Naive thymus-derived CD8-positive, alpha-beta T cell (primary cell): ENCODE measurements at regions not wholly inside any gene's neighbourhood (a gene's known extent, or its start where the extent isn't known, plus 50 kb on each side); places are given as distances from the start of the nearest gene placed in this dataset.
A peak's percentile ranks its signal among the peaks of the same experiment; 100 is the strongest.
"Not testable (repeated sequence)": the region's sequence is repeated elsewhere in the genome, so short reads cannot be mapped to it uniquely, and the experiment has no call there.

Experiments
- ATAC-seq, 2 donors: fragments of 150-1000 bp; cut with Tn5 transposase in 1 of 2; sonication (Bioruptor Pico), chemical (Tn5 transposase) in 1 of 2; 1 replicate in 1 of 2; 2 replicates in 1 of 2; pipeline ENCODE4 v1.10.0; 2021; ENCODE audit warnings: mild to moderate bottlenecking in 2 of 2, moderate library complexity in 2 of 2
- POLR2A ChIA-PET: fragments of 350-600 bp; sonication (Branson Sonifier 250); formaldehyde crosslinking; loops from one replicate; lab custom pipeline; 2021; ENCODE audit warnings: antibody characterized with exemption; lab: Charles Lee
- DNase-seq, 10 donors: peaks; one replicate each; pipeline versions ENCODE4 v3.0.0 to v3.0.0-alpha.2; 2020 to 2022
- H3K27ac Mint-ChIP-seq, 10 donors: one replicate each; pipeline ENCODE4 v1.8.0; 2020 to 2022; ENCODE audit warnings: mild to moderate bottlenecking in 10 of 10, mixed read lengths in 10 of 10, moderate library complexity in 4 of 10, inconsistent platforms in 1 of 10
- H3K27me3 Mint-ChIP-seq, 5 donors: one replicate each; pipeline ENCODE4 v1.8.0; 2021 to 2022; ENCODE audit warnings: mixed read lengths in 5 of 5
- H3K36me3 Mint-ChIP-seq, 3 donors: one replicate each; pipeline ENCODE4 v1.8.0; 2020 to 2022; ENCODE audit warnings: mixed read lengths in 3 of 3, mild to moderate bottlenecking in 2 of 3, inconsistent platforms in 1 of 3
- H3K4me1 Mint-ChIP-seq, 4 donors: one replicate each; pipeline ENCODE4 v1.8.0; 2021 to 2022; ENCODE audit warnings: mixed read lengths in 4 of 4
- H3K4me3 Mint-ChIP-seq, 10 donors: one replicate each; pipeline ENCODE4 v1.8.0; 2020 to 2022; ENCODE audit warnings: mild to moderate bottlenecking in 10 of 10, mixed read lengths in 10 of 10, moderate library complexity in 6 of 10, inconsistent platforms in 1 of 10
- H3K9me3 Mint-ChIP-seq, 9 donors: one replicate each; pipeline ENCODE4 v1.8.0; 2020 to 2022; ENCODE audit warnings: mixed read lengths in 9 of 9, mild to moderate bottlenecking in 3 of 9, inconsistent platforms in 1 of 9, moderate library complexity in 1 of 9

DNA sequence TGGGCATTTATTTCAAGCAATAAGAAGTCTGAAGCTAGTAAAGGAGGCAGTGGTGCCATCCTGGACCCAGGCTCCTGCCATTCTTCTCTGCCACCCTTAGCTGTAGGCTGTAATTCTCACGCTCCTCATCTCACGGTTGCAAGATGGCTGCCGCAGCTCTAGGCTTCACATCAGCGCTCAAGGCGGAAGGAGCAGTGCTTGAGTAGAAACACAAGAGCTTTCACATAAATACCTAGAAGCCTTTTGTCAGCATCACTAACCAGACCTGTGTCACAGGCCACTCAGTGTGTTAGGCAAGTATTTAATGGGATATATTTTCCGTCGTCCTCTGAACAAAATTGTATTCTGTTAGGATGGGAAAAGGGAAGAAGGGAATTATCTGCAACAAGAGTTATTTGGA, 118.9 kb upstream of the KLF14 start:
- ATAC-seq (no peak), DNase-seq (no peak)
- no peak overlapping the region for H3K27ac Mint-ChIP-seq
- no peaks in the 10 kb centered on the region for H3K4me1 Mint-ChIP-seq
- H3K27me3 Mint-ChIP-seq = no peaks in the 10 kb centered on the region
- H3K36me3 Mint-ChIP-seq = peaks cover 25 to 49% (median 28%) of the 10 kb centered on the region in 3 donors
- no peak overlapping the region for H3K4me3 Mint-ChIP-seq
- H3K9me3 Mint-ChIP-seq = peaks cover 8 to 30% (median 19%) of the 10 kb centered on the region in 9 donors
- POLR2A ChIA-PET = no interaction called here

DNA sequence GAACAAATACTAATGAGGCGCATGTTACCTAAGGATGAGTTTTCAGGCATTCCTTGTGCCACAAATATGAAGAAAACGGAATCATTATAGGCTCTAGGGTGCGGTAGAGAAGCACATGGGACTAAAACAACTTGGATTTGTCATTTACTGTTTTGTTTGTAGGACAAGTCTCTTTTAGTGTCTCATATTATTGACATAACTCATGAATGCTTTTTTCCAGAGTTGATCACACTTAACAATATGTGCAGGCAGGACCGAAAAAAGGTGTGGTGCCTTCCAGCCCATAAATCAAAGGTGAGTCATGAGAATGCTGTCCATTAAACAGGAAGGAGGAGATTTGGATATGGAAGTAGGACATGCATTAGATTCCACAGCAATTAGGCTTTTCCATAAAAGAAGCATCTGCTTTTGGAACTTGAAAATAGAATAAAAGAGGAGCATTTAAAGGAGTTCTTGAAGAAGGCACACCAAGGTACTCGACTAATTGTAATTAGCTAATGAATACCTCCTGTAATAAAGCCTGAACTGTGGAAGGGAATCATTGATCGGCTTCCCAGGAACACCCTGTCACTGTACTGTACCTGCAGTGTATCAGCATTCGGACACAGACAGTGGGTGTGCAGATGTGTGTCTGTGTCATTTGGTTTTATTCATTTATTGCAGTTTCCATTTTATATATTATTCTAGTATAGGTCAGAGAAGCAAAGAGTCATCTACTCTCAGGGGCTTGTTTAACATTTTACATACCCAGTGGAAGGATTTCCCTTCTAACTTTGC, 119.7 kb upstream of the KLF14 start:
- POLR2A ChIA-PET = no interaction called here
- H3K27me3 Mint-ChIP-seq = no peaks in the 10 kb centered on the region
- H3K9me3 Mint-ChIP-seq = peaks cover 14 to 38% (median 27%) of the 10 kb centered on the region in 9 donors
- DNase-seq = no peak
- no peak overlapping the region for H3K4me3 Mint-ChIP-seq
- H3K4me1 Mint-ChIP-seq = no peaks in the 10 kb centered on the region
- peaks cover 33 to 57% (median 35%) of the 10 kb centered on the region in 3 donors for H3K36me3 Mint-ChIP-seq
- H3K27ac Mint-ChIP-seq = no peak overlapping the region
- ATAC-seq = no peak

DNA sequence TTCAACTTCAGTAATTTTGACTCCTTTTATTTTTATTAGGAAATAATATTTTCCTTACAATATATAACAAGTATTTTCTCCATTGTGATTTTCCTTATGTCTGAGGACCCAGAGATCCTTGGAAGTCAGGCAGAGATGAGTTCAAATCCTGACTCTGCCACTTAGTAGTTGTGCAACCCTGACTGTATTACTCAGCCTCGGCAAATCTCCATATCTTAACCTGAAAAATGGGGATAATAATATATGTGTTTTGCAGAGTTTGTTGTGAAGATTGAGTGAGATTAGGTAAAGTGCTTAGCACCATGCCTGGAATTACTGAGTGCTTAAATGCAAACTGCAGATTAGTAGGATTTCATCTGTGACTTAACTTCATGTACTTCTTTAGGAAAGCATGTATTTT, 120.5 kb upstream of the KLF14 start:
- ATAC-seq = no peak
- Mint-ChIP-seq H3K4me3 (no peak overlapping the region), H3K27ac (no peak overlapping the region), H3K36me3 (peaks cover 41 to 65% (median 43%) of the 10 kb centered on the region in 3 donors), H3K27me3 (no peaks in the 10 kb centered on the region), H3K9me3 (peaks cover 14 to 46% (median 35%) of the 10 kb centered on the region in 9 donors), H3K4me1 (no peaks in the 10 kb centered on the region)
- no peak for DNase-seq
- POLR2A ChIA-PET = no interaction called here

DNA sequence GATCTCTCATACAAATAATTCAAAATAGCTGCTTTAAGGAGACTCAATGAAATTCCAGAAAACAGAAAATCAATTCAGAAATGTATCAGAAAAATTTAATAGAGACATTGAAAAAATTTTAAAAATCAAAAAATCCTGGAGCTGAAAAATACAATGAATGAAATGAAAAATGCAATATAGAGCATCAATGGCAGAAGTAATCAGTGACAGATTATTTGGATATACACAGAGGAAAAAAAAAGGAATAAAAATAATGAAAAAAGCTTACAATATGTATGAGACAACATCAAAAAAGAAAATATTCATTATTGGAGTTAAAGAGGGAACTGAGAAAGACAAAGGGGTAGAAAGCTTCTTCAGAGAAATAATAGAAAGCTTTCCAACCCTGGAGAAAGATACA, 122.9 kb upstream of the KLF14 start:
- peaks cover 16 to 70% (median 59%) of the 10 kb centered on the region in 9 donors for H3K9me3 Mint-ChIP-seq
- H3K27me3 Mint-ChIP-seq = no peaks in the 10 kb centered on the region
- H3K4me1 Mint-ChIP-seq = no peaks in the 10 kb centered on the region
- H3K4me3 Mint-ChIP-seq = no peak overlapping the region
- POLR2A ChIA-PET = no interaction called here
- no peak for ATAC-seq
- DNase-seq = no peak
- no peak overlapping the region for H3K27ac Mint-ChIP-seq
- peaks cover 63 to 87% (median 66%) of the 10 kb centered on the region in 3 donors for H3K36me3 Mint-ChIP-seq

DNA sequence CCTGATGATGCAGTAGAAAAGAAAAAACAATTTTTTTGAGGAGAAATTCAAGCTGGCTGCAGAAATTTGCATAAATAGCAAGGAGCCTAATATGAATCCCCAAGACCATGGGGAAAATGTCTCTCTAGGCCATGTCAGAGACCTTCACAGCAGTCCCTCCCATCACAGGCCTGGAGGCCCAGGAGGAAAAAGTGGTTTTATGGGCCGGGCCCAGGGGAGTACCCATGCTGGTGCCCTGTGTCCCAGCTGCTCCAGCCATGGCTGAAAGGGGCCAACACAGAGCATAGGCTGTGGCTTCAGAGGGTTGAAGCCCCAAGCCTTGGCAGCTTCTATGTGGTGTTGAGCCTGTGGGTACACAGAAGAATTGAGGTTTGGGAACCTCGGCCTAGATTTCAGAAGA, 126.8 kb upstream of the KLF14 start:
- DNase-seq, H3K27me3 Mint-ChIP-seq, H3K4me3 Mint-ChIP-seq, H3K27ac Mint-ChIP-seq, ATAC-seq, POLR2A ChIA-PET, H3K4me1 Mint-ChIP-seq: not testable (repeated sequence)
- H3K36me3 Mint-ChIP-seq = peaks cover 78 to 94% (median 94%) of the 10 kb centered on the region in 3 donors
- H3K9me3 Mint-ChIP-seq = peaks cover 19 to 75% (median 61%) of the 10 kb centered on the region in 9 donors

DNA sequence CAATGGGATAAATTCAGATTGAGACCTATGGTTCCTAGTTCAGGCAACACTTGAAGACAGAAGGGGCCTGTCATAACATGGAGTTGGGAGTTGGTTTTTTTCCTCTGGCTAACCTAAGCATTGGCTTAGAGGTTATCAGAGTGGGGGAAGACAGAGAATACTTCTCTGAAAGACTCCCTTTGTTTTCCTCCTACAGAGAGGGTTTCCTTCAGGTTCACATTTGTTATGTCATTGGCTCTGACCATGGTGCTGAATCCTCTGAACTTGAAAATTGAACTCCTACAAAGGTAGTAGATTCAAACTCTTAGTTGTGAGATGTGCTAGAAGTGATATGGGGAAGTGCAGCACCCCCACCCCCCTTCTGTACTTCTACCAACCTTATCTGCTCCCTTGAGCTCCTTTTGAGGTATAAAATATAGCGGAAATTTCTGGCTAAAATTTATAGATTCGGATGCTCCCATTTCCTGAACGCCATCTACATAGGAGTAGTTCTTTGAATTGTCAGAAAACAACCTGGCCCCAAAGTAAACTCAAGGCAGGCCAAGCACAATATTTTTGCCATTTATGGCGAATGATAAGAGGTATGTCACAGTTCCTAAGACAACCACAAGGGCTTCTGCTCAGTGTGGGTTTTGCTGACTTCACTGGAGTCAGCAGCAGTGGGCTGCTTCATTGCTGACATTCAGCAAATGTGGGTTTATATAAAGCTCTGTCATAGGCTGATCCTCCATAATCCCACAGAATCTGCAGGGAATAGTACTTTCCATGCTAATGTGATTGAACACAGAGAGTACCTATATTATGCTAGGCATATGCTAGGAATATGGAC, 131.6 kb upstream of the KLF14 start:
- POLR2A ChIA-PET = no interaction called here
- Mint-ChIP-seq H3K36me3 (peaks cover 43 to 79% (median 67%) of the 10 kb centered on the region in 3 donors), H3K27ac (no peak overlapping the region), H3K27me3 (no peaks in the 10 kb centered on the region), H3K4me3 (no peak overlapping the region), H3K4me1 (peaks cover 0 to 4% (median under 1%) of the 10 kb centered on the region in 4 donors), H3K9me3 (peaks cover 3 to 27% (median 21%) of the 10 kb centered on the region in 9 donors)
- DNase-seq (no peak), ATAC-seq (no peak)

DNA sequence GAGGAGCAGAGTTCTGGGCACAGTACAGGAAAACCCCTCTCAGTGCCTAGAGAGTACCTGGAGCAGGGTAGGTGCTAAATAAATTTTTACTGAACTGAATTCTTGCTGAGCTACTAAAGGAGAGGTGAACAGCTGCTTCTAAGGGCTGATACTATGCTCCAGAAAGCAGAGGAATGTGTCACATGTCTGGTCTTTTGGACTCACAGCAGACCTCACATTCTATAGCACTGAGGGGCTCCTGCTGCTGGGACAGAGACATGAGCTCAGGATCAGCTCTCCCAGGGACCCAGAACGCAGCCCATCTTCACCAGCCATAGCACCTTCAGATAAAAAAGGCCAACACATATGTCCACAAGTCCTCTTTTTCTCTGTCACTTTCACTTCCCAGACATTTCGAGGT, 133.0 kb upstream of the KLF14 start:
- POLR2A ChIA-PET = interaction anchor here (0.7 kb wide), 1 partner anchor 258 kb away, joined by 3 read pairs; no protein-coding TSS in a partner anchor
- Mint-ChIP-seq H3K9me3 (peaks cover under 1 to 13% (median 11%) of the 10 kb centered on the region in 9 donors), H3K36me3 (peaks cover 31 to 78% (median 55%) of the 10 kb centered on the region in 3 donors), H3K4me1 (peaks cover 0 to 5% (median under 1%) of the 10 kb centered on the region in 4 donors), H3K27ac (peak overlapping the region in 1 of 10 donors; percentile 52), H3K27me3 (no peaks in the 10 kb centered on the region), H3K4me3 (no peak overlapping the region)
- ATAC-seq = no peak
- no peak for DNase-seq

DNA sequence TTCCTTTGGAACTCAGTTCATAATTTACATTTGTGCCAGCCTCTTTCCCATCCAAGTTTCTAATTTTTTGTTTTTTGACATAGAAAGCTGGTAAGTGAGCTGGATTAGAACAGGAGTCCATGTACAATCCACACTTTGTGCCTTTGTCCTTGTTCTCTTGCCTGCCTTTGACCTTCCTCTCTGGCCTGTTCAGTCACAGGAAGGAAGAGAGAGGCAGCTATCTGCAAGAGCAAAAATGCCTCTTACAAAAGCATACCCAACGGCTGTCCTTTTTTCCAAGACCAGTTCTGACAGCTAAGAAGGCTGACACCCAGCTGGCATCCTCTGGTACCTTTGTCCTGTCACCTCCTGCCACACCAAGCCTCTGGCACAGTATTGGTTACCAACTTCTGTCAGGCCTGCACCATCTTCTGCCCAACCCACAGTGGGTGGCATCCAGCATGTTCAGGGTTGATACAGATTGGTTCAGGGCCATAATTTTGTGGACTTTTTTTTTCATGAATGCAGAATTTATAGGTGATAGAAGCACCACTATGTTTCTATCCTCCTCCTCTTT, 133.7 kb upstream of the KLF14 start:
- Mint-ChIP-seq H3K4me1 (peaks cover 0 to 9% (median under 1%) of the 10 kb centered on the region in 4 donors), H3K27me3 (no peaks in the 10 kb centered on the region), H3K27ac (peak overlapping the region in 1 of 10 donors; percentile 31), H3K36me3 (peaks cover 24 to 78% (median 54%) of the 10 kb centered on the region in 3 donors), H3K9me3 (peaks cover 0 to 13% (median 6%) of the 10 kb centered on the region in 9 donors), H3K4me3 (no peak overlapping the region)
- ATAC-seq (no peak), DNase-seq (no peak)
- POLR2A ChIA-PET = no interaction called here

DNA sequence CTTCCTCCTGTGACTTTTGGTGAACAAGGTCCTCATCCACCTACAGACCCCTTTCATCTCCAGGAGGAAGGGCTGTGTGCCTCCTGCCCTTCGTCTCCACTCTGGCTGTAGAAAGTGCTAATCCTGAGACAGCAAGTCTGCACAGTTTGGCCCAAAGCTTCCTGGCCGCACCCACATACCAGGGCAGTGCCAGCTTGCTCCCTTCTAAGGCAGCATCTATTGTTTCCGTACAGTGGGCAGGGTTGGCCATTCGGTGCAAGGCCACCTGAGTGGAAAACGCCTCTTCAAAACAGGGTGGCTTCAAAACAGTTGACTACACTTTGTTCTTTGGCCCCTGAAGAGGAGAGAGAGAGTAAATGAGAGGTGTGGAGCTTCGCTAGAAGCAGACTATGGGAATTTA, 134.1 kb upstream of the KLF14 start:
- peaks cover 0 to 9% (median under 1%) of the 10 kb centered on the region in 4 donors for H3K4me1 Mint-ChIP-seq
- ATAC-seq (no peak), DNase-seq (no peak)
- peak overlapping the region in 1 of 10 donors; percentile 12 for H3K4me3 Mint-ChIP-seq
- POLR2A ChIA-PET = no interaction called here
- peak overlapping the region in 2 of 10 donors; percentile 9 to 58 for H3K27ac Mint-ChIP-seq
- H3K27me3 Mint-ChIP-seq = no peaks in the 10 kb centered on the region
- peaks cover 22 to 78% (median 50%) of the 10 kb centered on the region in 3 donors for H3K36me3 Mint-ChIP-seq
- peaks cover 0 to 13% (median 3%) of the 10 kb centered on the region in 9 donors for H3K9me3 Mint-ChIP-seq

DNA sequence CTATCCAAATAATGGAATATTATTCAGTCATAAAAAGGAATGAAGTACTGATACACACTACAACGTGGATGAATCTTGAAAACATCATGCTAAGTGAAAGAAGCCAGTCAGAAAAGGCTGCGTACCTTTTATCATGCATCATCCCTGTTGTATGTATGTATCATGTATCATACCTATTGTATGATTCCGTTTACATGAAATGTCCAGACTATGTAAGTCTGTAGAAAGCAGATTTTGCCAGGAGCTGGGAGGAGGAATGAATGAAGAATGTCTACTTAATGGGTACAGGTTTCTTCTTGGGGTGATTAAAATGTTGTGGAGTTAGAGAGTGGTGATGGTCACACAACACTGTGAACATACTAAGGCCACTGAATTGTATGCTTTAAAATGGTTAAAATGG, 135.9 kb upstream of the KLF14 start:
- H3K27me3 Mint-ChIP-seq = no peaks in the 10 kb centered on the region
- H3K27ac Mint-ChIP-seq = peak overlapping the region in 1 of 10 donors; percentile 11
- H3K4me3 Mint-ChIP-seq = no peak overlapping the region
- POLR2A ChIA-PET = interaction anchor here (0.6 kb wide), 1 partner anchor 59 kb away, joined by 3 read pairs; no protein-coding TSS in a partner anchor
- no peaks in the 10 kb centered on the region for H3K9me3 Mint-ChIP-seq
- peaks cover 2 to 11% (median 5%) of the 10 kb centered on the region in 4 donors for H3K4me1 Mint-ChIP-seq
- peaks cover 8 to 72% (median 35%) of the 10 kb centered on the region in 3 donors for H3K36me3 Mint-ChIP-seq
- DNase-seq (no peak), ATAC-seq (no peak)

DNA sequence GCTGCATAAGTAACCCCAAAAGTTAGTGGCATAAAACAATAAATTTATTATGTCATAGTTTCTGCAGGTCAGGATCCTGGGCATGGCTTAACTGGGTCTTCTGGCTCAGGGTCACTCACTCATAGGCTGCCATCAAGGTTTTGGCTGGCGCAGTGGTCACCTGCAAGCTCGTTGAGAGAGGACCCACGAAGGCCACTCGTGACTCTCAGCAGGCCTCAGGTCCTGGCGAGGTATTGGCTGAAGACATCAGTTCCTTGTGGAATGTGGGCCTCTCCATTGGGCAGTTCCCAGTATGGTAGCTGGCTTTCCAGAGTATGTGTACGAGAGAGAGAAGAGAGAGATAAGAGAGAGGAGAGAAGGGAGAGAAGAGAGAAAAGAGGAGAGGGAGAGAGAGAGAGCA, 138.3 kb upstream of the KLF14 start:
- H3K27me3 Mint-ChIP-seq = no peaks in the 10 kb centered on the region
- H3K36me3 Mint-ChIP-seq = peaks cover 0 to 71% (median 16%) of the 10 kb centered on the region in 3 donors
- ATAC-seq (no peak), DNase-seq (no peak)
- POLR2A ChIA-PET = no interaction called here
- no peaks in the 10 kb centered on the region for H3K9me3 Mint-ChIP-seq
- H3K4me1 Mint-ChIP-seq = peaks cover 14 to 26% (median 17%) of the 10 kb centered on the region in 4 donors
- H3K4me3 Mint-ChIP-seq = peak overlapping the region in 1 of 10 donors; percentile 45
- H3K27ac Mint-ChIP-seq = peak overlapping the region in 7 of 10 donors; percentile 10 to 94 (median 53)

DNA sequence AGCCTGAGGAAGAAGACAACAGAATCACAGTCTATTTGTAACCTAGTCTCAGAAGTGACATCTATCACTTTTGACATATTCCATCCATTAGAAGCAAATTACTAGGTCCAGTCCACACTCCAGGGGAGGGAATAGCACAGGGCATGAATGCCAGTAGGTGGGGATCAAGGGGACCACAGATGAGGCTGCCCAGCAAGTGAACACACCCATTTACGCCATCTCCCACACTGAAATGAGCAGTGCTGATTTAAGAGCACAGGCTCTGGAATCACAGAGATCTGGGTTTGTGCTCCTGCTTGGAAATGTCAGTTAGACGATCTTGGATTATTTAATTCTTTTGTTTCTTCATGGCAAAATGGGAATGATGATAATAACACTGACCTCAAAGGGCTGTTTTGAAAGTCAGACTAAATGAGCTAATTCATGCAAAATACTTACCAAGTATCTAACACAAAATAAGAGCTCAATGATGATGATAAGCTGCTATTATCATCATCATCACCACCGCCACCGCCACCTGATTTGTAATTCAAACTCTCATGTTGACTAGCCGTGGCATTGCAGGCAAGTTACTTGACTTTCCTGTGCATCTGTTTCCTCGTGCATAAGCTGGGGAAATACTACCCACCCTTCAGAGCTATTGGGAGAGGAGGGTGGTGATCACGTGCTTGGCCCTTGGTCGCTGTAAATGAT, 138.9 kb upstream of the KLF14 start:
- ATAC-seq (no peak), DNase-seq (no peak)
- peak overlapping the region in 6 of 10 donors; percentile 10 to 94 (median 62) for H3K27ac Mint-ChIP-seq
- H3K4me3 Mint-ChIP-seq = peak overlapping the region in 1 of 10 donors; percentile 39
- POLR2A ChIA-PET = no interaction called here
- no peaks in the 10 kb centered on the region for H3K9me3 Mint-ChIP-seq
- no peaks in the 10 kb centered on the region for H3K27me3 Mint-ChIP-seq
- peaks cover 0 to 73% (median 16%) of the 10 kb centered on the region in 3 donors for H3K36me3 Mint-ChIP-seq
- H3K4me1 Mint-ChIP-seq = peaks cover 18 to 32% (median 22%) of the 10 kb centered on the region in 4 donors
